Panc1 (cell line): ENCODE measurements at regions not wholly inside any gene's neighbourhood (a gene's known extent, or its start where the extent isn't known, plus 50 kb on each side); places are given as distances from the start of the nearest gene placed in this dataset.

Experiments
- ATAC-seq: fragments of 200-7000 bp; cut with Tn5 transposase; 2 replicates; pipeline ENCODE4 v1.9.1; 2020; ENCODE audit warnings: mild to moderate bottlenecking, moderate library complexity
- BruUV-seq: library from RNA; stranded (reverse); fragments of 400-500 nt; replicated peaks from 2 replicates; lab custom pipeline; 2021; lab: Mats Ljungman, UMichigan
- CTCF ChIA-PET: fragments of 300-600 bp; sonication (Branson Sonifier 250); formaldehyde crosslinking; loops from one replicate; lab custom pipeline; 2022; ENCODE audit warnings: antibody characterized with exemption; lab: Charles Lee
- POLR2A ChIA-PET: fragments of 300-600 bp; sonication (Branson Sonifier 250); formaldehyde crosslinking; loops from one replicate; lab custom pipeline; 2022; ENCODE audit warnings: antibody characterized with exemption; lab: Charles Lee
- DNase-seq: peaks from one replicate; pipeline ENCODE4 v3.0.0-alpha.2; 2010; ENCODE audit warnings: low read depth, low spot score
- H3K27ac ChIP-seq: 2 replicates; pipeline ENCODE4 v1.5.1; 2011; ENCODE audit warnings: mild to moderate bottlenecking, low read length, inconsistent platforms
- H3K27me3 ChIP-seq: fragments of 200-500 bp; sonication (Bioruptor generic); 2 replicates; pipeline ENCODE4 v1.6.0; 2014; ENCODE audit warnings: low read length, inconsistent platforms; ENCODE audit not compliant: control insufficient read depth, insufficient read depth
- H3K36me3 ChIP-seq: fragments of 200-500 bp; sonication (Bioruptor generic); 2 replicates; pipeline ENCODE4 v1.5.1; 2014; ENCODE audit warnings: inconsistent platforms, mild to moderate bottlenecking, low read length, moderate library complexity; ENCODE audit not compliant: control insufficient read depth, insufficient read depth
- H3K4me1 ChIP-seq: 2 replicates; pipeline ENCODE4 v1.5.1; 2011; ENCODE audit warnings: inconsistent platforms, mild to moderate bottlenecking, low read length, moderate library complexity; ENCODE audit not compliant: control insufficient read depth, insufficient read depth
- H3K4me3 ChIP-seq, 2 experiments: 2 replicates each; pipeline ENCODE4 v1.5.1; 2011 to 2012; ENCODE audit warnings: low read depth in 2 of 2, low read length in 2 of 2, mild to moderate bottlenecking in 2 of 2, inconsistent platforms in 1 of 2, moderate library complexity in 1 of 2
- H3K9me3 ChIP-seq: fragments of 200-500 bp; sonication (Bioruptor generic); 2 replicates; pipeline ENCODE4 v1.5.1; 2014; ENCODE audit warnings: low read depth, mild to moderate bottlenecking, inconsistent platforms, low read length, moderate library complexity; ENCODE audit not compliant: control insufficient read depth, insufficient read depth
- CTCF ChIP-seq: fragments of 450-650 bp; IDR thresholded peaks from 2 replicates; pipeline ENCODE4 v1.5.1; 2017; ENCODE audit warnings: mild to moderate bottlenecking
- POLR2AphosphoS5 ChIP-seq: IDR thresholded peaks from 2 replicates; pipeline ENCODE4 v1.6.1; 2012; ENCODE audit warnings: mild to moderate bottlenecking, low read depth, low read length, moderate library complexity
- REST ChIP-seq, 2 experiments: IDR thresholded peaks; 2 replicates each; pipeline ENCODE4 v1.6.1; 2011 to 2012; ENCODE audit warnings: low read depth in 2 of 2, control low read depth in 1 of 2, low read length in 1 of 2, mild to moderate bottlenecking in 1 of 2, moderate library complexity in 1 of 2; ENCODE audit not compliant: insufficient read depth in 1 of 2
- SIN3A ChIP-seq: IDR thresholded peaks from 2 replicates; pipeline ENCODE4 v1.6.1; 2012; ENCODE audit warnings: low read depth, mild to moderate bottlenecking, low read length, moderate library complexity, borderline replicate concordance; ENCODE audit not compliant: insufficient read depth
- TCF7L2 ChIP-seq: IDR thresholded peaks from 2 replicates; pipeline ENCODE4 v1.6.1; 2011; ENCODE audit warnings: mild to moderate bottlenecking, low read depth, low read length, inconsistent platforms
- in situ Hi-C: cut with HindIII; loops from 2 replicates; pipeline ENCODE4 v1.10.0; 2016; ENCODE audit warnings: low sequenced_read_pairs, low pct_unique_long_range_greater_than_20kb
- intact Hi-C: fragments of 100-400 bp; cut with micrococcal nuclease; formaldehyde crosslinking; loops from one replicate; pipeline ENCODE4 v1.10.0; 2022; ENCODE audit not compliant: unreplicated experiment

- no peaks in the 10 kb centered on the region for H3K36me3 ChIP-seq
- no peak overlapping the region for H3K27ac ChIP-seq
- H3K9me3 ChIP-seq: no peaks in the 10 kb centered on the region
- H3K27me3 ChIP-seq: no peaks in the 10 kb centered on the region
- in situ Hi-C loops (no loop called here), intact Hi-C loops (no loop called here)
- ChIA-PET CTCF (no interaction called here), POLR2A (no interaction called here)
- no TSS peak for BruUV-seq
- H3K4me1 ChIP-seq: no peaks in the 10 kb centered on the region
- no peak for DNase-seq
- ATAC-seq: no peak
- TF ChIP-seq REST (IDR thresholded peaks at IDR 0.05; ENCODE audit: insufficient read depth in 1 of 2, low read depth in 2 of 2, low read length in 1 of 2): no peak
- H3K4me3 ChIP-seq: no peak overlapping the region
These were observed 101.1 kb upstream of the MYO16 start for GRCh38 chr13:108528303-108528702.

- in situ Hi-C loops: no loop called here
These were observed 95.6 kb upstream of the MYO16 start for GRCh38 chr13:108533842-108534241.

More at GRCh38 chr13:108533842-108534241, 95.6 kb upstream of the MYO16 start:
- ChIA-PET POLR2A (no interaction called here), CTCF (no interaction called here)
- no peaks in the 10 kb centered on the region for H3K9me3 ChIP-seq
- no peak overlapping the region for H3K4me3 ChIP-seq
- no TSS peak for BruUV-seq
- TF ChIP-seq TCF7L2 (no peak), CTCF (no peak), POLR2AphosphoS5 (no peak), REST (IDR thresholded peaks at IDR 0.05; ENCODE audit: insufficient read depth in 1 of 2, low read depth in 2 of 2, low read length in 1 of 2) (no peak), SIN3A (no peak)
- DNase-seq (no peak), ATAC-seq (no peak)
- no peaks in the 10 kb centered on the region for H3K4me1 ChIP-seq
- H3K27me3 ChIP-seq: no peaks in the 10 kb centered on the region
- H3K36me3 ChIP-seq: no peaks in the 10 kb centered on the region
- intact Hi-C loops: no loop called here
- no peak overlapping the region for H3K27ac ChIP-seq
